HUES64 (cell line): ENCODE measurements at regions not wholly inside any gene's neighbourhood (a gene's known extent, or its start where the extent isn't known, plus 50 kb on each side); places are given as distances from the start of the nearest gene placed in this dataset.
"Not testable (repeated sequence)": the region's sequence is repeated elsewhere in the genome, so short reads cannot be mapped to it uniquely, and the experiment has no call there.

Experiments
- H3K27ac ChIP-seq: 2 replicates; pipeline ENCODE4 v1.7.0; 2013; ENCODE audit warnings: low read depth, low read length, inconsistent platforms
- H3K27me3 ChIP-seq: 2 replicates; pipeline ENCODE4 v1.6.1; 2013; ENCODE audit warnings: mild to moderate bottlenecking, low read length; ENCODE audit not compliant: insufficient read depth
- H3K36me3 ChIP-seq: 2 replicates; pipeline ENCODE4 v1.6.1; 2013; ENCODE audit warnings: mild to moderate bottlenecking, low read length; ENCODE audit not compliant: insufficient read depth
- H3K4me1 ChIP-seq: 2 replicates; pipeline ENCODE4 v1.6.1; 2013; ENCODE audit warnings: mild to moderate bottlenecking, low read length, moderate library complexity; ENCODE audit not compliant: insufficient read depth
- H3K4me3 ChIP-seq: 2 replicates; pipeline ENCODE4 v1.5.1; 2013; ENCODE audit warnings: mild to moderate bottlenecking, low read length, moderate library complexity
- H3K9ac ChIP-seq: 2 replicates; pipeline ENCODE4 v1.6.1; 2013; ENCODE audit warnings: mild to moderate bottlenecking, low read depth, low read length
- H3K9me3 ChIP-seq: 2 replicates; pipeline ENCODE4 v1.6.1; 2013; ENCODE audit warnings: low read depth, low read length; ENCODE audit not compliant: insufficient read depth
- WGBS: fragments of 150-250, 120-280 bp; methylation state at CpG from one replicate; pipeline ENCODE4 v1.1.7; 2013; ENCODE audit warnings: missing lambda C conversion rate; 5-methylcytosine and 5-hydroxymethylcytosine counted together

DNA sequence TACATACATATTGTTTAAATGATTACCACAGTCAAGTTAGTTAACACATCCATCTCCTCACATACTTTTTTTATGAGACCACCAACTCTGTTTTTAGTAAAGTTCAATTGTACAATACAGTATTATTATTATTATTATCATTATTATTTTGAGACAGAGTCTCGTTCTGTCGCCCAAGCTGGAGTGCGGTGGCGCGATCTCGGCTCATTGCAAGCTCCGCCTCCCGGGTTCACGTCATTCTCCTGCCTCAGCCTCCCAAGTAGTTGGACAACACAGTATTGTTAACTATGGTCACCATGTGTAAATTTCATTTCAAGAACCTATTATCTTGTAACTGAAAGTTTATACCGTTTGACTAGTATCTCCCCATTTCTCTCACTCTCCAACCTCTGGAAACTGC lies 942.0 kb upstream of the FBXO33 start:
- no peak overlapping the region for H3K4me3 ChIP-seq
- no peak overlapping the region for H3K9ac ChIP-seq
- no peaks in the 10 kb centered on the region for H3K27me3 ChIP-seq
- WGBS = 93% methylated on average over 10 of the region's 10 CpGs
- H3K27ac ChIP-seq = no peak overlapping the region
- no peaks in the 10 kb centered on the region for H3K36me3 ChIP-seq
- H3K4me1 ChIP-seq = no peaks in the 10 kb centered on the region
- no peaks in the 10 kb centered on the region for H3K9me3 ChIP-seq

DNA sequence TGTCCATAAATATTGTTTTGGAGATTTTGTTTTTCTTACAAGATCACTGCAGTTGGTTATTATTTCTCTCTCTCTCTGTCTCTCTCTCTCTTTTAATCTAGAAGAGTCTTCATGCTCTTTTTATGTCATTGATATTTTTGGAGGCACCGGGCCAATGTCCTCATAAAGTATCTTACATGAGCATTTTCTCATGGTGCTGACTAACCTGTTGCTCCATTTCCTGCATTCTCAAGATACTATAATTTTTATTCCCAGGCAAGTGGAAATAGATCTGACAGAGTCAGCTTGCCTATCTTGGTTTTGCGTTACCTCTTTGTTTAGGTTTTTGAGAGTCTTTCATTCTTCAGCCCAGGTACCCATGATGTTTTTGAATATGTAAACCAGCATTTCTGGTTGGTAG lies 938.8 kb upstream of the FBXO33 start:
- Histone ChIP-seq H3K4me1 (no peaks in the 10 kb centered on the region), H3K4me3 (no peak overlapping the region), H3K27ac (no peak overlapping the region), H3K9ac (no peak overlapping the region), H3K27me3 (no peaks in the 10 kb centered on the region), H3K9me3 (no peaks in the 10 kb centered on the region), H3K36me3 (no peaks in the 10 kb centered on the region)
- WGBS = 50% methylated on average over 2 of the region's 2 CpGs

DNA sequence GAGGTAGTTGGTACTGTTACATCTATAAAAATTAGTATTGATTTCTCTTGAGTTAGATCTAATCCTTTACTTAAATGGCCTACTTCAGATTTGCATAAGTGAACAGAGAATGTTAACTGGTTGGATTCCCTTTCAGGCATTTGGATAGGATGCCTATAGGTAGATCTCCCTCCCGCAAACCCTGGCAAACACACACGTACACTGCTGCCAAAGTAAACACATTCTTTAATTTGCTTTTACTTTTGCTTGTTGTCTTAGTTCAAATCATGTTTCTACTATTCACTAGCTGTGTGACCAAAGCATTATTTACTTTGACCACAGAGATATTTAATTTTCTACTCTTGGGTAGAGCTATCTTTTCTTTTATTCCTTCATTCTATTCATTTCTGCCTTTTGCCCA lies 936.1 kb upstream of the FBXO33 start:
- H3K4me3 ChIP-seq = no peak overlapping the region
- 100% methylated on average over 2 of the region's 2 CpGs for WGBS
- H3K36me3 ChIP-seq = no peaks in the 10 kb centered on the region
- no peaks in the 10 kb centered on the region for H3K27me3 ChIP-seq
- no peak overlapping the region for H3K9ac ChIP-seq
- H3K9me3 ChIP-seq = no peaks in the 10 kb centered on the region
- no peak overlapping the region for H3K27ac ChIP-seq
- H3K4me1 ChIP-seq = peaks cover 1% of the 10 kb centered on the region

DNA sequence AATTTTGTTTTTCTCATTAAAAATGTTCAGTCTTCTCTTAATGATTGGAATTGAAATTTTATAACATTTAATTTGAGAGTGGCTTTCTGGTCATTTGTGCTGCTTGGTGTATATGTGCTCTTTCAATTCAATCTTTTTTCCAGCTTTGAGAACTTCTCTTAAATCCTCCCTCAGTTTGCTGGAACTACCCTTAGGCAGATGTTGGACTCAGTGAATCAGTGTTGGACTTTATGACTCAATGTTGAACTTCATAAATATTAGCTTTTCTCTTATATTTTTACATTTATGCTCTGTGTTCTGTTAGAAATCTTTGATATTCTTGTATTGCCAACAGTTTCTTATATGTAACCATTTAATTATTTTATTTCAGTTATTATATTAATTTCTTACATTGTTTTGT lies 935.5 kb upstream of the FBXO33 start:
- Histone ChIP-seq H3K36me3 (no peaks in the 10 kb centered on the region), H3K4me1 (peaks cover 7% of the 10 kb centered on the region), H3K27ac (no peak overlapping the region), H3K9me3 (no peaks in the 10 kb centered on the region), H3K4me3 (no peak overlapping the region), H3K27me3 (no peaks in the 10 kb centered on the region), H3K9ac (no peak overlapping the region)

GRCh38 chr14:40365305-40365704 lies 933.1 kb upstream of the FBXO33 start:
- no peaks in the 10 kb centered on the region for H3K27me3 ChIP-seq
- 96% methylated on average over 2 of the region's 2 CpGs for WGBS
- no peak overlapping the region for H3K4me3 ChIP-seq

GRCh38 chr14:40362856-40363255 lies 930.6 kb upstream of the FBXO33 start:
- Histone ChIP-seq H3K9me3 (peaks cover 8% of the 10 kb centered on the region), H3K4me3 (no peak overlapping the region), H3K36me3 (no peaks in the 10 kb centered on the region), H3K27me3 (no peaks in the 10 kb centered on the region), H3K4me1 (peaks cover 17% of the 10 kb centered on the region), H3K9ac (no peak overlapping the region), H3K27ac (no peak overlapping the region)
- WGBS = 50% methylated on average over 1 of the region's 1 CpG

More at GRCh38 chr14:40365305-40365704, 933.1 kb upstream of the FBXO33 start:
- no peak overlapping the region for H3K27ac ChIP-seq
- H3K36me3 ChIP-seq = no peaks in the 10 kb centered on the region
- peaks cover 17% of the 10 kb centered on the region for H3K4me1 ChIP-seq
- no peak overlapping the region for H3K9ac ChIP-seq
- H3K9me3 ChIP-seq = no peaks in the 10 kb centered on the region; the same call in 1 of the 2 replicates

DNA sequence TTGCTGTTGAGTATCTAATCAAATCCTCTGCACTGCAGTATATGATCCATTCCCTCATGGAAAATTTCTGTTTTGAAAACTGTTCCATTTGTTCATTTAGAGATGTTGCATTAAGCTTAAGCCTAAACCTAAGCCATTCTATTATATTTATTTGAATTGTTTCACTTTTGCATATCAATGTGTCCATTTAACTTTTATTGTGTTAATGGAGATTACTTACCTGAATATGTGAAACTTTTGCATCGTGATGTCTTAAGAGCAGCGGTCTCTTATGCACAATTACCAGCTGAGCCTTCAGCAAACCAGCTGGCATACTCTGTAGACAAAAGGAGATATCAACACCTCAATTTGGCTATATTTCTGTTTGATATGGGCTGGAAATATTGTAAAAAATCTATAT lies 922.5 kb upstream of the FBXO33 start:
- peaks cover 5% of the 10 kb centered on the region for H3K9me3 ChIP-seq
- no peaks in the 10 kb centered on the region for H3K27me3 ChIP-seq
- H3K4me1 ChIP-seq = peaks cover 17% of the 10 kb centered on the region; the same call in 1 of the 2 replicates
- H3K9ac ChIP-seq = no peak overlapping the region
- H3K27ac ChIP-seq = 0 out of 2 replicates have a peak overlapping the region, but pooled peaks have one; percentile 5
- H3K36me3 ChIP-seq = no peaks in the 10 kb centered on the region
- WGBS = 69% methylated on average over 2 of the region's 2 CpGs
- no peak overlapping the region for H3K4me3 ChIP-seq

DNA sequence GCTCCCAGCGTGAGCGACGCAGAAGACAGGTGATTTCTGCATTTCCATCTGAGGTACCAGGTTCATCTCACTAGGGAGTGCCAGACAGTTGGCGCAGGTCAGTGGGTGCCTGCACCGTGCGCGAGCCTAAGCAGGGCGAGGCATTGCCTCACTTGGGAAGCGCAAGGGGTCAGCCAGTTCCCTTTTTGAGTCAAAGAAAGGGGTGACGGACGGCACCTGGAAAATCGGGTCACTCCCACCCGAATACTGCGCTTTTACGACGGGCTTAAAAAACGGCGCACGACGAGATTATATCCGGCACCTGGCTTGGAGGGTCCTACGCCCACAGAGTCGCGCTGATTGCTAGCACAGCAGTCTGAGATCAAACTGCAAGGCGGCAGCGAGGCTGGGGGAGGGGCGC lies 915.9 kb upstream of the FBXO33 start:
- H3K27me3 ChIP-seq, H3K9me3 ChIP-seq, H3K36me3 ChIP-seq: not testable (repeated sequence)
- 58% methylated on average over 27 of the region's 27 CpGs for WGBS
- Histone ChIP-seq H3K4me3 (peak overlapping the region; percentile 71), H3K9ac (peak overlapping the region; percentile 69), H3K4me1 (peaks cover 13% of the 10 kb centered on the region; the same call in 1 of the 2 replicates), H3K27ac (peak overlapping the region; percentile 58; the same call in 1 of the 2 replicates)

- 67% methylated on average over 3 of the region's 3 CpGs for WGBS
These were observed 915.4 kb upstream of the FBXO33 start for GRCh38 chr14:40347675-40348074.

GRCh38 chr14:40346275-40346674 lies 914.0 kb upstream of the FBXO33 start:
- 100% methylated on average over 2 of the region's 2 CpGs for WGBS
- peak overlapping the region; percentile 71; the same call in 1 of the 2 replicates for H3K4me3 ChIP-seq
- peaks cover 27% of the 10 kb centered on the region; the same call in 1 of the 2 replicates for H3K4me1 ChIP-seq
- no peaks in the 10 kb centered on the region for H3K9me3 ChIP-seq
- H3K27me3 ChIP-seq = no peaks in the 10 kb centered on the region
- no peak overlapping the region for H3K9ac ChIP-seq
- no peak overlapping the region for H3K27ac ChIP-seq
- no peaks in the 10 kb centered on the region for H3K36me3 ChIP-seq

More at GRCh38 chr14:40347675-40348074, 915.4 kb upstream of the FBXO33 start:
- Histone ChIP-seq H3K36me3 (no peaks in the 10 kb centered on the region), H3K9ac (peak overlapping the region; percentile 69), H3K27me3 (no peaks in the 10 kb centered on the region), H3K9me3 (no peaks in the 10 kb centered on the region), H3K4me1 (peaks cover 15% of the 10 kb centered on the region; the same call in 1 of the 2 replicates), H3K27ac (no peak overlapping the region), H3K4me3 (peak overlapping the region; percentile 71)

DNA sequence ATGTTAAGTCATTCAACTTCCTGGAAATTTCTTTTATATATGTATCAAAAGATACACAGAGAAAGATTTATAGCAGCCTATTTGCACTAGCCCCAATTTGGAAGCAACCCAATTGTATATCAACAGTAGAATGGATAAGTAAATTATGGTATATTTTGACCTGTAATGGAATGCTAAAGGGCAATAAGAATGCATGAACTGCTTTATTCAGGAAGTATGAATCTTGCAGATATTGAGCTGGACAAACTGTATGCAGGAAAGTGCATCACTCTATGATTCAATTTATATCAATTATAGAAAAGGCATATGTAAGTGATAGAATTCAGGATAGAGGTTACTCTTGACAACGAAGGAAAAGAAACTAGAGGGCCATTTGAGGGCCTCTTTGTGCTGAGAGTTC lies 913.1 kb upstream of the FBXO33 start:
- 95% methylated on average over 1 of the region's 1 CpG for WGBS
- no peaks in the 10 kb centered on the region for H3K36me3 ChIP-seq
- H3K4me1 ChIP-seq = peaks cover 34% of the 10 kb centered on the region; the same call in 1 of the 2 replicates
- H3K27me3 ChIP-seq = no peaks in the 10 kb centered on the region
- no peak overlapping the region for H3K27ac ChIP-seq
- no peak overlapping the region for H3K4me3 ChIP-seq
- no peaks in the 10 kb centered on the region for H3K9me3 ChIP-seq
- H3K9ac ChIP-seq = no peak overlapping the region

- Histone ChIP-seq H3K4me3 (no peak overlapping the region), H3K9ac (no peak overlapping the region), H3K9me3 (no peaks in the 10 kb centered on the region), H3K27me3 (no peaks in the 10 kb centered on the region), H3K4me1 (peaks cover 50% of the 10 kb centered on the region), H3K36me3 (no peaks in the 10 kb centered on the region), H3K27ac (no peak overlapping the region)
- WGBS = 79% methylated on average over 3 of the region's 3 CpGs
These were observed 908.5 kb upstream of the FBXO33 start for GRCh38 chr14:40340708-40341107.
